Left renal pelvis (tissue), 4 donors: ENCODE measurements at regions not wholly inside any gene's neighbourhood (a gene's known extent, or its start where the extent isn't known, plus 50 kb on each side); places are given as distances from the start of the nearest gene placed in this dataset.

Experiments used
- DNase-seq, 4 donors: peaks; one replicate each; pipeline ENCODE4 v3.0.0-alpha.2; 2013; ENCODE audit warnings: low read depth in 4 of 4, low spot score in 3 of 4

DNA sequence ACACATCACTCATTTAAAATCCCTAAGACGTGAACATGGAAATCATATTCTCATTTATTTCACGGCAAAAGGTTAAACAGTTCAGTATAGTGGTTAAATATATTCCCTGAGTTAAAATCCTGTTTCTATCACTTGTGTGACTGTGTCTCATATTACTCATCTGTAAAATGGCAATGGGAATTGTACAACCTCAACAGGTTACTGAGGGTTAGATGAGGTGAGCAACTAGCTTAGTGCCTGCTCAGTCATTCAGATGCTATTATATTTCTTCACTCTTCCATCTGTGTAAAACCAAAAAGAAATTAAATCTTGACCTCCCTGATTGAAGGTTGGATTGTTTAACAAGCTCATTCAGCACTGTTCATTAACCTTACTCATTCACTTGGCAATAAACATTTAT is 212.4 kb upstream of the STK17B start:
- no peak for DNase-seq

GRCh38 chr2:196384729-196385128 is 213.4 kb upstream of the STK17B start:
- DNase-seq, result no peak

DNA sequence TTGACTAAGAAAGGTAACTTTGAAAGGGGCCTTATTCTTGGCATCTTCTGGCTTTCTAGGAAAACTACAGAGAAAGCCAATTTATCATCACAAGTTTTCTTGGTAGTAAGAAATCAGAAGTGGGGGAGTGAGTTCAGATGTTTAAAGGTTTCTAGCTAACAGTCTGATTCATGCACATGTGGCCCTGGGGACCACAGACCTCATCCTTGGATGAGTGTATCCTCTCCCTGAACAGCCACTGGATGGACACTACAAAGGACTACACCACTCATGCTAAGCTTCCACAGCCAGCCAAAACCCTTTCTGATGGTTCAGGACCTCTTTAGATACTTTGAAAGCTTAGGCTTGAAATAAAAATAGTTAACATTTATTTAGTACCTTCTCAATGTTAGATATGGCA is 218.3 kb upstream of the STK17B start:
- DNase-seq, result no peak

- DNase-seq, result no peak
These were observed 219.1 kb upstream of the STK17B start for GRCh38 chr2:196390243-196391148.

- no peak for DNase-seq
These were observed 219.7 kb upstream of the STK17B start for GRCh38 chr2:196391149-196391479.

GRCh38 chr2:196399096-196399495 is 227.7 kb upstream of the STK17B start:
- no peak for DNase-seq

- no peak for DNase-seq
These were observed 228.6 kb upstream of the STK17B start for GRCh38 chr2:196399722-196400691.

DNA sequence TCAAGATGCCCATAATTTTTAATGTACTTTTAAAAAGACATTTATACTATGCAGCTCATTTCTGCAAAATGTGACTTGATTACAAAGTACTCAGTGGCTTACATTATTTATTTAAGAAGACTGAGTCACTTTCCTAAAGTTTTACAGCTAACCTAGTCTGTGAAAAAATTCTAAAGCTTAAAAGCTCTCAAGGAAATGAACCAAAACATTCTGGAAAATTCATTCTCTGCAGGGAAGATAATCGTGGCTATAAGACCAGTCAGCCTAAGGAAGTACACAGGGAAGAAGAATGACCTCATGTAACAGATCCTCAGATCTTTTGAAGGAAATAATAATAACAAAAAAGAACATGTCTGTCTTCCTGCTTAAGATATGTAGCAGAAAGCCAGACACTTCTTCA is 232.1 kb upstream of the STK17B start:
- no peak for DNase-seq

- no peak for DNase-seq
These were observed 232.9 kb upstream of the STK17B start for GRCh38 chr2:196404276-196404675.

- no peak for DNase-seq
These were observed 231.7 kb upstream of the CCDC150 start for GRCh38 chr2:196407675-196408264.

- DNase-seq, result no peak
These were observed 230.1 kb upstream of the CCDC150 start for GRCh38 chr2:196409376-196409775.

DNA sequence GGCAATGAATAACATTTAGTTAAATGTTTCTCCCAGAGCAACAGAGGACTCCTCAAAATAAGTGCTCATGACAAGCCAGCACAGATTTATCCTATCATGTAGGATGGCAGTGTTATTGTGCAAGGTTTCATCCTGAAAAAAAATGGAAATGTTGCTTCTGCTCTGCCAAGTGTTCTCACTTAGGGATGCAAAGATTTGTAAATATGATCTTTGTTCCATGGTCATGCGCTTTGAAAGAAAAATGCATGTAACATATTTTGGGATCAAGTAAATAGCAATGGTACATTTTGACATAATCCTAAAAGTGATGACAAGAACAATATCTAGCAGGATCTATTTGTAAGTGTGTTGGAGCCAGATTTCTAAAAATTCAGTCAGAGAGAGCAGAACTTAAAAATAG is 229.5 kb upstream of the CCDC150 start:
- no peak for DNase-seq

DNA sequence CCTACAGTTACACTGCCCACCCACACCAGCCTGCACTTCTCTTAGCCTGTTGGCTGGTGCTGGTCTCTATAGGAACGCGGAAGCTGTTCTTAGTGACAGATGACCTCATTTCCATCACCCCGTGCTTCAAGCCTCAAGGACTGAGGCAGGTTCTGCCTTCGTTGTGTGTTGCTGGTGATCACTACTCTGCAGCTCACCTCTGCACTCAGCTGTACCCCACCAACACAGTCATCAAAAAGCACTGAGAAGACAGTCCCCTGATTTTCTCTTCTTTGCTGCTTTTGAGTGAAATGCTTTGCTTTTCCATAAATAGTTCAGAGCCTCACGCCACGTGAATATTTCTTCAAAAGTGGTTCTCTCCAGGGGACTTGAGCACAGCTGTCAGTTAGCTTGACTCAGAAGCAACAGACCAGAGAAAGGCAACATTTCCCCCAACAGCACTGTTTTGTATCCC is 225.7 kb upstream of the CCDC150 start:
- no peak for DNase-seq

GRCh38 chr2:196415384-196415783 is 224.1 kb upstream of the CCDC150 start:
- no peak for DNase-seq

DNA sequence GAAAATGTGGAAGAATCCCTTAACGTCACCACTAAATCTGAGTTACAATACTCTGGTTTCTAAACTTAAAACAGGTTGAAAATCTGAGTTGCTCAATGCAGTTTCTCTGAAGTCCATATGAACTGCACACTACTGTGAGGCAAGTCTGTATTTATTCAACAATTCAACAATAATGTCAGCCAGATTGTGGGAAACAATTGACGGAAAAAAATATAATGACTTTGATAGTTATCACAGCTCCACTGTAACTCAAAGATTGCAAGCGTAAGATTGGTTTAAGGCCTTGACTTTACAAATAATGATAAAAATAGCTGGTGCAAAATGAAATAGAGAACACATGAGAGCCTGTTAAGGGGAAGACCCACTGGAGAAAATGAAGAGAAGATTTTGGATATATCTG is 219.4 kb upstream of the CCDC150 start:
- DNase-seq, result no peak

- no peak for DNase-seq
These were observed 217.6 kb upstream of the CCDC150 start for GRCh38 chr2:196421880-196422279.

DNA sequence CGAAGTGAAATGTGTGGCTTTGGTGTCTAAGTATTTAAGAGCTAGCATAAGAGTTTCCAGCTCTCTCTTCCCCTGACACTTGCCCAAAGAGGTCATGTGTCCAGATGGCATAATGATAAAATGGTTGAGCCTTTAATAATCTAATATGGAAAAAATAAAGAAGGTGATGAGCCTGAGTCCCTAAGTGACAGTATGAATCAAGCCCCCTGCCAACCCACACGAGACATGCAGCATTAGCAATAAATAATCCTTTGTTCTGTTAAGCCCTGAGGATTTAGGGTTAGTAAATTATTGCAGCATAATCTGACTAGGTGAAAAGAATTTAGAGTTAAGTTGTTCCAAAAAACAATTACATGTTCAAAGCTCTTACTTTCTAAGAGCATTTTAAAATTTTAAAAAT is 217.2 kb upstream of the CCDC150 start:
- DNase-seq, result no peak

GRCh38 chr2:196426122-196426521 is 213.4 kb upstream of the CCDC150 start:
- DNase-seq, result no peak

DNA sequence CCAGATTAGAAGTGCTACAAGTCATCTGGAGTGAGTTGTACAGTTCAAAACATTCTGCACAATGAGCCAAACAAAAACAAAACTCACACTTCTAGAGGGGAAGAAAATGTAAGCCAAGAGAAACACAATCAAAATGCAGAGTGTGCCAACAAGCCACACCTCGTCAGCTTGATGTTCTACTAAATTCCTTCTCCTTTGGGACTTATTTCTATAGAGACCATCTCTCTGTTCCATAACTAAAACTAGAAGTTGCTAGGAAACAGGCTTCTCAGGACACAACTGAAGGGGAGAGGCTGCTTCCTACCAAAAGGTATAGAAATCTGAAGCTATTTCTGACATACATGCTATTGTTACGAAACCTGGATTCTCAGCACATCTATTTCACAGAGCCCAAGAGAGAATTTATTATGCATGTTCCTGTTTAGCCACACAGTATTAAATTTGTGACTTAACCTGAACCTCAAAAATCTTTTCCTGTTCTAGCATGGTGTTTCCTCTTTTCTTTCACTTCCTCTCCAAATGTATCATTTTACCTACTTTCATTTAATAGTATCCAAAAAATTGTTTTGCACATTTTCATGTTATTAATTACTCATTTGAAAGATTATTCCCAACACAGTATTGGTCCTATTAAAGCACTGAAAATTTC is 211.4 kb upstream of the CCDC150 start:
- no peak for DNase-seq

GRCh38 chr2:196431076-196431475 is 208.4 kb upstream of the CCDC150 start:
- no peak for DNase-seq

DNA sequence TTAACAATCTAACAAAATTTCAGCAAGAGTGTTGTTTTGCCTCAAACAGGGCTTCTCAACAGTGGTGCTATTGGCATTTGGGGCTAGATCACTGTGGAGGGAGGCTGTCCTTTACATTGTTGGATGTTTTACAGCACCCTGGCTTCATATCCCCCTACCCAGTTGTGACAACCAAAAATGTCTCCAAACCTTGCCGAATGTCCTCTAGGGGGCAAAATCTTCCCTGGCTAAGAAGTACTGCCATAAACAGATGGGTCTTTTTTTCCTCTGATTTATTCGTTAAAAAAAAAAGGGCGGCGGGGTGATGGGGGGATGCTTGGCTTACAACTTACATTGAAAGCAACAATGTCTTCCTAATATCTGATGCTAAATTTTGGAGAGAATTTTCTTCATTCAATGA is 207.6 kb upstream of the CCDC150 start:
- DNase-seq, result no peak
